ENCODE measurements at regions not wholly inside any gene's neighbourhood (a gene's known extent, or its start where the extent isn't known, plus 50 kb on each side); places are given as distances from the start of the nearest gene placed in this dataset.

DNA sequence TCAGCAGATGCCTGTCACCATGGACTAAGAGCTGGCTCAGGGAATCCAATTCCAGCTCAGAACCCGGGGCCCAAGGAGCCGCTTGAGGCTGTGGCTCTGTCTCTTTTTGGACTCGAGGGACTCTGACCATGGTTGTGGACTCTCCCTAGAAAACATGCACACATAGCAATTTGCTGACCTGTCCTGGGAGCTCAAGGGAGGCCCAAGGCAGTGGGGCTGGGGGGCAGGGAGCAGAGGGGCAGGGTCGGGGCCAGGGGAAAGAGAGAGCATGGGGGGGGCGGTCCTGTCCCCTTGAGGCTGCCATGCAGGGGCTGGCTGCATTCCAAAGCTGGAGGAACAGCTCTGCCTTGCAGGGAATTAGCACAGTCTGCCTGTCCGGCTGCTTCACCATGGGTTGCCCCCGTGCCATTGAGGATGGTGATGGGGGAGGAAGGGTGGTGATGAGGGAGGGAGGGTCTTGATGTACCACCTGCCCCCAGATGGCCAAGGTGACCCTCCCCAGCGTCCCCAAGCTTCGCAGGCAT lies 190.1 kb downstream of the GOLGA6L6 start:
- no peak for TF ChIP-seq POLR2A (IDR thresholded peaks at IDR 0.05)
- TF ChIP-seq, protein P1, sequence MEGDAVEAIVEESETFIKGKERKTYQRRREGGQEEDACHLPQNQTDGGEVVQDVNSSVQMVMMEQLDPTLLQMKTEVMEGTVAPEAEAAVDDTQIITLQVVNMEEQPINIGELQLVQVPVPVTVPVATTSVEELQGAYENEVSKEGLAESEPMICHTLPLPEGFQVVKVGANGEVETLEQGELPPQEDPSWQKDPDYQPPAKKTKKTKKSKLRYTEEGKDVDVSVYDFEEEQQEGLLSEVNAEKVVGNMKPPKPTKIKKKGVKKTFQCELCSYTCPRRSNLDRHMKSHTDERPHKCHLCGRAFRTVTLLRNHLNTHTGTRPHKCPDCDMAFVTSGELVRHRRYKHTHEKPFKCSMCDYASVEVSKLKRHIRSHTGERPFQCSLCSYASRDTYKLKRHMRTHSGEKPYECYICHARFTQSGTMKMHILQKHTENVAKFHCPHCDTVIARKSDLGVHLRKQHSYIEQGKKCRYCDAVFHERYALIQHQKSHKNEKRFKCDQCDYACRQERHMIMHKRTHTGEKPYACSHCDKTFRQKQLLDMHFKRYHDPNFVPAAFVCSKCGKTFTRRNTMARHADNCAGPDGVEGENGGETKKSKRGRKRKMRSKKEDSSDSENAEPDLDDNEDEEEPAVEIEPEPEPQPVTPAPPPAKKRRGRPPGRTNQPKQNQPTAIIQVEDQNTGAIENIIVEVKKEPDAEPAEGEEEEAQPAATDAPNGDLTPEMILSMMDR (IDR thresholded peaks at IDR 0.05), result no peak
